ENCODE measurements at regions not wholly inside any gene's neighbourhood (a gene's known extent, or its start where the extent isn't known, plus 50 kb on each side); places are given as distances from the start of the nearest gene placed in this dataset.

GRCh38 chr2:107383691-107384090 is 443.0 kb upstream of the RGPD4 start:
- intact Hi-C loops (cut with DNase I; ENCODE audit: low total_unique reads): no loop called here
- H3K9me3 ChIP-seq: peaks cover 0 to 3% of the 10 kb centered on the region in 2 donors
- H3K27me3 ChIP-seq: no peaks in the 10 kb centered on the region
- DNase-seq (ENCODE audit: low spot score in 2 of 2): no peak
- H3K27ac ChIP-seq: no peak overlapping the region
- H3K4me3 ChIP-seq: no peak overlapping the region
- no peaks in the 10 kb centered on the region for H3K4me1 ChIP-seq
- TF ChIP-seq CTCF (IDR thresholded peaks at IDR 0.05) (no peak), POLR2A (IDR thresholded peaks at IDR 0.05) (no peak), POLR2AphosphoS5 (IDR thresholded peaks at IDR 0.05) (no peak)
- H3K36me3 ChIP-seq: no peaks in the 10 kb centered on the region

GRCh38 chr2:107384422-107384821 is 442.3 kb upstream of the RGPD4 start:
- intact Hi-C loops (cut with DNase I; ENCODE audit: low total_unique reads): no loop called here
- Histone ChIP-seq H3K4me1 (no peaks in the 10 kb centered on the region), H3K9me3 (peaks cover 0 to 3% of the 10 kb centered on the region in 2 donors), H3K27ac (no peak overlapping the region), H3K4me3 (no peak overlapping the region), H3K27me3 (no peaks in the 10 kb centered on the region), H3K36me3 (no peaks in the 10 kb centered on the region)
- no peak for TF ChIP-seq POLR2AphosphoS5 (IDR thresholded peaks at IDR 0.05)
- TF ChIP-seq CTCF (IDR thresholded peaks at IDR 0.05): no peak
- no peak for TF ChIP-seq POLR2A (IDR thresholded peaks at IDR 0.05)
- DNase-seq (ENCODE audit: low spot score in 2 of 2): no peak

GRCh38 chr2:107385921-107386320 is 440.8 kb upstream of the RGPD4 start:
- Histone ChIP-seq H3K9me3 (peaks cover 0 to 3% of the 10 kb centered on the region in 2 donors), H3K27me3 (no peaks in the 10 kb centered on the region), H3K4me3 (no peak overlapping the region), H3K4me1 (no peaks in the 10 kb centered on the region), H3K36me3 (no peaks in the 10 kb centered on the region), H3K27ac (no peak overlapping the region)
- TF ChIP-seq CTCF (IDR thresholded peaks at IDR 0.05) (no peak), POLR2A (IDR thresholded peaks at IDR 0.05) (no peak), POLR2AphosphoS5 (IDR thresholded peaks at IDR 0.05) (no peak)
- intact Hi-C loops (cut with DNase I; ENCODE audit: low total_unique reads): no loop called here
- DNase-seq (ENCODE audit: low spot score in 2 of 2): no peak

- TF ChIP-seq CTCF (IDR thresholded peaks at IDR 0.05) (no peak), POLR2AphosphoS5 (IDR thresholded peaks at IDR 0.05) (no peak), POLR2A (IDR thresholded peaks at IDR 0.05) (no peak)
- no peaks in the 10 kb centered on the region for H3K36me3 ChIP-seq
Measured at GRCh38 chr2:107392241-107392704, 434.4 kb upstream of the RGPD4 start.

GRCh38 chr2:107393516-107393915 is 433.2 kb upstream of the RGPD4 start:
- TF ChIP-seq CTCF (IDR thresholded peaks at IDR 0.05) (no peak), POLR2AphosphoS5 (IDR thresholded peaks at IDR 0.05) (no peak), POLR2A (IDR thresholded peaks at IDR 0.05) (no peak)
- no peak overlapping the region for H3K4me3 ChIP-seq

More at GRCh38 chr2:107392241-107392704, 434.4 kb upstream of the RGPD4 start:
- Histone ChIP-seq H3K27ac (no peak overlapping the region), H3K4me3 (no peak overlapping the region), H3K4me1 (no peaks in the 10 kb centered on the region), H3K27me3 (no peaks in the 10 kb centered on the region), H3K9me3 (peaks cover 0 to 9% of the 10 kb centered on the region in 2 donors)
- DNase-seq (ENCODE audit: low spot score in 2 of 2): no peak
- intact Hi-C loops (cut with DNase I; ENCODE audit: low total_unique reads): no loop called here

More at GRCh38 chr2:107393516-107393915, 433.2 kb upstream of the RGPD4 start:
- H3K36me3 ChIP-seq: no peaks in the 10 kb centered on the region
- no peak overlapping the region for H3K27ac ChIP-seq
- H3K27me3 ChIP-seq: no peaks in the 10 kb centered on the region
- no peaks in the 10 kb centered on the region for H3K4me1 ChIP-seq
- intact Hi-C loops (cut with DNase I; ENCODE audit: low total_unique reads): no loop called here
- no peak for DNase-seq (ENCODE audit: low spot score in 2 of 2)
- peaks cover 0 to 9% of the 10 kb centered on the region in 2 donors for H3K9me3 ChIP-seq
